ENCODE measurements at regions not wholly inside any gene's neighbourhood (a gene's known extent, or its start where the extent isn't known, plus 50 kb on each side); places are given as distances from the start of the nearest gene placed in this dataset.
"Not testable (repeated sequence)": the region's sequence is repeated elsewhere in the genome, so short reads cannot be mapped to it uniquely, and the experiment has no call there.

DNA sequence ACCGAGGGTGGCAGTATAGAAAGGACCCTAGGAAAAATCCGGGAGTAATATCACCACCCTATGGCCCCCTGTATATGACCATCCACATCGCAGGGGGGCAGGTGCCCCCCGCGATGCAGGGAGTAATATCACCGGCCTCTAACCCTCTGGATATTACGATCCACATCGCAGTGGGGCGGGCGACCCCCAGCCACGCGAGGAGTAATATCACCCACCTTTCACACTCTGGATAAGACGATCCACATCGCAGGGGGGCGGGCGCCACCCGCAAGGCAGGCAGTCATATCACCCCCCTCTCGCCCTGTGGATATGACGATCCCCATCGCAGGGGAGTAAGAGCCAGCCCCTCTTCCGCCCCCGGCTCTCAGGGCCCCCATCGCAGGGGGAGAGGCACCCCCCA lies 76.7 kb upstream of the RUBCNL start:
- TF ChIP-seq, protein P1, sequence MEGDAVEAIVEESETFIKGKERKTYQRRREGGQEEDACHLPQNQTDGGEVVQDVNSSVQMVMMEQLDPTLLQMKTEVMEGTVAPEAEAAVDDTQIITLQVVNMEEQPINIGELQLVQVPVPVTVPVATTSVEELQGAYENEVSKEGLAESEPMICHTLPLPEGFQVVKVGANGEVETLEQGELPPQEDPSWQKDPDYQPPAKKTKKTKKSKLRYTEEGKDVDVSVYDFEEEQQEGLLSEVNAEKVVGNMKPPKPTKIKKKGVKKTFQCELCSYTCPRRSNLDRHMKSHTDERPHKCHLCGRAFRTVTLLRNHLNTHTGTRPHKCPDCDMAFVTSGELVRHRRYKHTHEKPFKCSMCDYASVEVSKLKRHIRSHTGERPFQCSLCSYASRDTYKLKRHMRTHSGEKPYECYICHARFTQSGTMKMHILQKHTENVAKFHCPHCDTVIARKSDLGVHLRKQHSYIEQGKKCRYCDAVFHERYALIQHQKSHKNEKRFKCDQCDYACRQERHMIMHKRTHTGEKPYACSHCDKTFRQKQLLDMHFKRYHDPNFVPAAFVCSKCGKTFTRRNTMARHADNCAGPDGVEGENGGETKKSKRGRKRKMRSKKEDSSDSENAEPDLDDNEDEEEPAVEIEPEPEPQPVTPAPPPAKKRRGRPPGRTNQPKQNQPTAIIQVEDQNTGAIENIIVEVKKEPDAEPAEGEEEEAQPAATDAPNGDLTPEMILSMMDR (IDR thresholded peaks at IDR 0.05; ENCODE audit: low read depth, low read length) = no peak
- Histone ChIP-seq H3K9me3 (ENCODE audit: low read depth) (no peaks in the 10 kb centered on the region), H3K36me3 (no peaks in the 10 kb centered on the region), H3K27me3 (no peaks in the 10 kb centered on the region), H3K4me3 (no peak overlapping the region), H3K27ac (no peak overlapping the region), H3K4me1 (ENCODE audit: low read depth) (no peaks in the 10 kb centered on the region)
- no peak for DNase-seq (ENCODE audit: low read depth in 1 of 2, low spot score in 1 of 2)

GRCh38 chr13:46460223-46460622 lies 73.2 kb upstream of the RUBCNL start:
- not testable (repeated sequence) for DNase-seq (ENCODE audit: low read depth in 1 of 2, low spot score in 1 of 2)

DNA sequence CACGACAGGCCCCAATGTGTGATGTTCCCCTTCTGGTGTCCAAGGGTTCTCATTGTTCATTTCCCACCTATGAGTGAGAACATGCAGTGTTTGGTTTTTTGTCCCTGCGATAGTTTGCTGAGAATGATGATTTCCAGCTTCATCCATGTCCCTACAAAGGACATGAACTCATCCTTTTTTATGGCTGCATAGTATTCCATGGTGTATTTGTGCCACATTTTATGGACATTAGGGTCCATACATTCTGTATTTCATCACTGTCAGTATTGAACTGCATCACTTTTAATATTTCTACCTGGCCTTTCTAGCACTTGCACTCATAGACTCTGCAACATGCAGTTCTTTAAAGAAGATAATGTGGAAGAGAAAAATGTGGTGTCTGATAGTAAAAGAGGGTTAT lies 70.2 kb upstream of the RUBCNL start:
- not testable (repeated sequence) for DNase-seq (ENCODE audit: low read depth in 1 of 2, low spot score in 1 of 2); H3K36me3 ChIP-seq; H3K27me3 ChIP-seq; H3K9me3 ChIP-seq (ENCODE audit: low read depth); H3K27ac ChIP-seq; H3K4me1 ChIP-seq (ENCODE audit: low read depth); H3K4me3 ChIP-seq

More at GRCh38 chr13:46460223-46460622, 73.2 kb upstream of the RUBCNL start:
- H3K27me3 ChIP-seq; H3K36me3 ChIP-seq; H3K4me1 ChIP-seq (ENCODE audit: low read depth); H3K9me3 ChIP-seq (ENCODE audit: low read depth); H3K4me3 ChIP-seq; H3K27ac ChIP-seq: not testable (repeated sequence)

GRCh38 chr13:46455924-46456323 lies 68.9 kb upstream of the RUBCNL start:
- TF ChIP-seq, protein P1 (IDR thresholded peaks at IDR 0.05; ENCODE audit: low read depth, low read length) = peak; percentile 23

GRCh38 chr13:46451145-46451544 lies 64.1 kb upstream of the RUBCNL start:
- H3K27me3 ChIP-seq; H3K4me1 ChIP-seq (ENCODE audit: low read depth); H3K27ac ChIP-seq; H3K36me3 ChIP-seq; DNase-seq (ENCODE audit: low read depth in 1 of 2, low spot score in 1 of 2); H3K9me3 ChIP-seq (ENCODE audit: low read depth); H3K4me3 ChIP-seq: not testable (repeated sequence)

More at GRCh38 chr13:46455924-46456323, 68.9 kb upstream of the RUBCNL start:
- not testable (repeated sequence) for H3K27me3 ChIP-seq; H3K4me3 ChIP-seq; H3K36me3 ChIP-seq; H3K27ac ChIP-seq; H3K4me1 ChIP-seq (ENCODE audit: low read depth); H3K9me3 ChIP-seq (ENCODE audit: low read depth)
- DNase-seq (ENCODE audit: low read depth in 1 of 2, low spot score in 1 of 2) = peak; percentile 2 to 60

- H3K36me3 ChIP-seq; H3K27ac ChIP-seq; DNase-seq (ENCODE audit: low read depth in 1 of 2, low spot score in 1 of 2); H3K27me3 ChIP-seq; H3K4me3 ChIP-seq; H3K9me3 ChIP-seq (ENCODE audit: low read depth); H3K4me1 ChIP-seq (ENCODE audit: low read depth): not testable (repeated sequence)
Observed at GRCh38 chr13:46449949-46450348, 62.9 kb upstream of the RUBCNL start.

GRCh38 chr13:46448148-46448547 lies 61.1 kb upstream of the RUBCNL start:
- not testable (repeated sequence) for H3K27ac ChIP-seq; DNase-seq (ENCODE audit: low read depth in 1 of 2, low spot score in 1 of 2); H3K36me3 ChIP-seq; H3K27me3 ChIP-seq; H3K4me1 ChIP-seq (ENCODE audit: low read depth); H3K4me3 ChIP-seq; H3K9me3 ChIP-seq (ENCODE audit: low read depth)

DNA sequence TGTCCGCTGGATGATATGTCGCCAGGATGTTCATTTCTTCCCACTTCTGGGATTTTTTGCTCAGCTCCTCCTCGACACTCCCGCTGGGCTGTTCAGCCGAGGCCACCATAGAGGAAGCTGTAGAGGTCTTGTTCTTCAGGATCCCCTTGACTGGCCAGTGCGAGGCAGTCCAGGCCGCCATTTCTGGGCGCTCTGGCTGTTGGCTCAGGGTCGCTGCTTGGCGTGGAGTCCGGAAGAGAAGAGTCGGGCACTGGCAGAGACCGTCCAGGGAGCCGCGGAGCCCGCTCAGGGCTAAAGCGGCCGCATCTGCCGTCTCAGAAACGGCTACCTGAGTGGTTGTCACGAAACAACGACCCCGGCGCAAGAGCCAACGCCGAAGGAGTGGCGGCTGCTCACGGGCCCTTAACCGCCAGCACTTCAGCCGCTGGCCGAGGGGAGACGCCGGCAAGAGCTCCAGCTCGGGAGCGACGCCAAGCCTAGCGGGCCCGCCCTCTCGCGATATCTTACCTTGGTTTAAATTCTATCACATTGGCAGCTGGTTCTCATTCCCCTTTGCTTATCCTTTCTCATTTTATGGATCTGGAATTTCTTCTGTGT lies 50.9 kb upstream of the RUBCNL start:
- DNase-seq (ENCODE audit: low read depth in 1 of 2, low spot score in 1 of 2) = peak in 1 of 2 donors; percentile 34
- not testable (repeated sequence) for H3K4me1 ChIP-seq (ENCODE audit: low read depth); H3K4me3 ChIP-seq; H3K27me3 ChIP-seq; H3K36me3 ChIP-seq; H3K9me3 ChIP-seq (ENCODE audit: low read depth); H3K27ac ChIP-seq
